ENCODE measurements at regions not wholly inside any gene's neighbourhood (a gene's known extent, or its start where the extent isn't known, plus 50 kb on each side); places are given as distances from the start of the nearest gene placed in this dataset.
A peak's percentile ranks its signal among the peaks of the same experiment; 100 is the strongest.

DNA sequence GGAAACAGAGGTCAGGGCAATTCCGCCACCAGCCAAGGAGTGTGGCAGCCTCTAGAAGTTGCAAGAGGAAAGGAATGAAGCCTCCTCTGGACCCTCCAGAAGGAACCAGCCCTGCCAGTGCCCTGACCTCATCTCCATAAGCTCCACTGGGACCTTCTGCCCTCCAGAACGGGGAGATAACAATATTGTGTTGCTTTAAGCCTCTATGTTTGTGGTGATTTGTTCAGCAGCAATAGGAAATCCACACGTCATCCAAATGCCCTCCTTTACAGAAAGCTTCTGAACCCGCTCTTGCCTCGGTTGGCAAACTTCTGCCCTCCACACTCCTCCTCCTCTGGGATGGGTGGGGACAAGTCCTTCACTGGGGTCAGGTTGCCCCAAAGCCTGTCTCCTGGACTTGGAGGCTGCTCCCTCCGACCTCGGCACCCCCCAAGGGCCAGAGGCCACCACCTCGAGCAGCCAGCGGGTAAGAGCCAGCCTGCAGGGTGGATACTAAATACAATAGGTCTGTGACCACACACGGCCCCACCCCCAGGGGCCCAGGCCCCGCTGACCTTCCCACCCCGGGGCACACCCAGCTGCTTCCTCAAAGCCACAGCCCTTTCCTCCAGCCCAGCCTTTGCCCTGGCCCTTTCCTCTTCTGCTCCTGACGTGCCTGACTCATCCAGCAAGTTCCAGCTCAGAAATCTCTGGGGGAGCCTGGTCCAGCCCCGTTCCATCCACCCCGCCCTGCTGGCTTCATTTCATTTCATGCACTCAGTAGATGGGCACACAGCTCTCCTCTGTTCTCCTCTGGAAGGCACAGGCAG, 58.7 kb upstream of the NCOR2 start:
- TF ChIP-seq ISL1 (CRISPR knock-in tag; IDR thresholded peaks at IDR 0.05), result no peak
- no peak for TF ChIP-seq TCF4 (CRISPR knock-in tag; IDR thresholded peaks at IDR 0.05; ENCODE audit: borderline replicate concordance)
- no peak for TF ChIP-seq TSHZ2 (CRISPR knock-in tag; IDR thresholded peaks at IDR 0.05)
- no peak for TF ChIP-seq OSR1 (CRISPR knock-in tag; IDR thresholded peaks at IDR 0.05)
- no peak for TF ChIP-seq ZFP3 (CRISPR knock-in tag; IDR thresholded peaks at IDR 0.05)
- no peak for TF ChIP-seq ZNF70 (CRISPR knock-in tag; IDR thresholded peaks at IDR 0.05)
- TF ChIP-seq, protein P1, sequence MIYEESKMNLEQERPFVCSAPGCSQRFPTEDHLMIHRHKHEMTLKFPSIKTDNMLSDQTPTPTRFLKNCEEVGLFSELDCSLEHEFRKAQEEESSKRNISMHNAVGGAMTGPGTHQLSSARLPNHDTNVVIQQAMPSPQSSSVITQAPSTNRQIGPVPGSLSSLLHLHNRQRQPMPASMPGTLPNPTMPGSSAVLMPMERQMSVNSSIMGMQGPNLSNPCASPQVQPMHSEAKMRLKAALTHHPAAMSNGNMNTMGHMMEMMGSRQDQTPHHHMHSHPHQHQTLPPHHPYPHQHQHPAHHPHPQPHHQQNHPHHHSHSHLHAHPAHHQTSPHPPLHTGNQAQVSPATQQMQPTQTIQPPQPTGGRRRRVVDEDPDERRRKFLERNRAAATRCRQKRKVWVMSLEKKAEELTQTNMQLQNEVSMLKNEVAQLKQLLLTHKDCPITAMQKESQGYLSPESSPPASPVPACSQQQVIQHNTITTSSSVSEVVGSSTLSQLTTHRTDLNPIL (CRISPR knock-in tag; IDR thresholded peaks at IDR 0.05; ENCODE audit: low read depth), result no peak
- no peak for TF ChIP-seq ZFP30 (CRISPR knock-in tag; IDR thresholded peaks at IDR 0.05)
- TF ChIP-seq TOX (CRISPR knock-in tag; IDR thresholded peaks at IDR 0.05; ENCODE audit: borderline replicate concordance), result no peak
- TF ChIP-seq ESRRG (CRISPR knock-in tag; IDR thresholded peaks at IDR 0.05), result no peak
- no peak for TF ChIP-seq ZNF8 (CRISPR knock-in tag; IDR thresholded peaks at IDR 0.05)
- TF ChIP-seq CSDC2 (CRISPR knock-in tag; IDR thresholded peaks at IDR 0.05), result no peak
- no peak for TF ChIP-seq PATZ1 (CRISPR knock-in tag; IDR thresholded peaks at IDR 0.05; ENCODE audit: borderline replicate concordance)
- TF ChIP-seq BACH2 (CRISPR knock-in tag; IDR thresholded peaks at IDR 0.05; ENCODE audit: borderline replicate concordance), result no peak
- no peak for TF ChIP-seq SNAI2 (CRISPR knock-in tag; IDR thresholded peaks at IDR 0.05)
- TF ChIP-seq ZNF565 (CRISPR knock-in tag; conservative IDR thresholded peaks at IDR 0.05; ENCODE audit: low read depth), result no peak
- TF ChIP-seq, protein P2, sequence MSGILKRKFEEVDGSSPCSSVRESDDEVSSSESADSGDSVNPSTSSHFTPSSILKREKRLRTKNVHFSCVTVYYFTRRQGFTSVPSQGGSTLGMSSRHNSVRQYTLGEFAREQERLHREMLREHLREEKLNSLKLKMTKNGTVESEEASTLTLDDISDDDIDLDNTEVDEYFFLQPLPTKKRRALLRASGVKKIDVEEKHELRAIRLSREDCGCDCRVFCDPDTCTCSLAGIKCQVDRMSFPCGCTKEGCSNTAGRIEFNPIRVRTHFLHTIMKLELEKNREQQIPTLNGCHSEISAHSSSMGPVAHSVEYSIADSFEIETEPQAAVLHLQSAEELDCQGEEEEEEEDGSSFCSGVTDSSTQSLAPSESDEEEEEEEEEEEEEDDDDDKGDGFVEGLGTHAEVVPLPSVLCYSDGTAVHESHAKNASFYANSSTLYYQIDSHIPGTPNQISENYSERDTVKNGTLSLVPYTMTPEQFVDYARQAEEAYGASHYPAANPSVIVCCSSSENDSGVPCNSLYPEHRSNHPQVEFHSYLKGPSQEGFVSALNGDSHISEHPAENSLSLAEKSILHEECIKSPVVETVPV (CRISPR knock-in tag; IDR thresholded peaks at IDR 0.05), result no peak
- ATAC-seq, result peak; percentile 84

DNA sequence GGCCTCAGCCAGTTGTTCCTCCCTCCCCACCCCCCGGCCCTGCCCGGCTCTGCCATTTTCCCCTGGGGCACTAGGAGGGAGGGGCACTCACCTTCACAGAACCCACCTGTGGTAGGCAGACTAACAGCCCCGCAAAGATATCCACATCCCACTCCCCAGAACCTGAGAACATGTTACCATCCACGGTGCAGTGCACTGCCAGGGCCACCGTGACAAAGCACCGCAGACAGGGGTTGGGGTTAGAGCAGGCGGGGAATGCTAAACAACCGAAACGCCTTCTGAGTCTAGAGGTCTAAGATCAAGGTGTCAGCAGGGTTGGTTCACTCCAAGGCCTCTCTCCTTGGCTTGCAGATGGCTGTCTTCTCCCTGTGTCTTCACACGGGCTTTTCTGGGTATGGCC, 57.4 kb upstream of the NCOR2 start:
- no peak for TF ChIP-seq ISL1 (CRISPR knock-in tag; IDR thresholded peaks at IDR 0.05)
- TF ChIP-seq CSDC2 (CRISPR knock-in tag; IDR thresholded peaks at IDR 0.05), result no peak
- no peak for TF ChIP-seq ESRRG (CRISPR knock-in tag; IDR thresholded peaks at IDR 0.05)
- TF ChIP-seq RARB (CRISPR knock-in tag; IDR thresholded peaks at IDR 0.05), result no peak
- TF ChIP-seq SNAI2 (CRISPR knock-in tag; IDR thresholded peaks at IDR 0.05), result no peak
- no peak for TF ChIP-seq ZNF565 (CRISPR knock-in tag; conservative IDR thresholded peaks at IDR 0.05; ENCODE audit: low read depth)
- no peak for TF ChIP-seq OSR1 (CRISPR knock-in tag; IDR thresholded peaks at IDR 0.05)
- no peak for TF ChIP-seq TOX (CRISPR knock-in tag; IDR thresholded peaks at IDR 0.05; ENCODE audit: borderline replicate concordance)
- no peak for TF ChIP-seq ZNF8 (CRISPR knock-in tag; IDR thresholded peaks at IDR 0.05)
- TF ChIP-seq TCF4 (CRISPR knock-in tag; IDR thresholded peaks at IDR 0.05; ENCODE audit: borderline replicate concordance), result no peak
- TF ChIP-seq POU6F1 (CRISPR knock-in tag; IDR thresholded peaks at IDR 0.05; ENCODE audit: borderline replicate concordance, low read depth), result no peak
- TF ChIP-seq PPARA (CRISPR knock-in tag; IDR thresholded peaks at IDR 0.05; ENCODE audit: borderline replicate concordance), result no peak
- TF ChIP-seq PATZ1 (CRISPR knock-in tag; IDR thresholded peaks at IDR 0.05; ENCODE audit: borderline replicate concordance), result no peak
- TF ChIP-seq, protein P1 (CRISPR knock-in tag; IDR thresholded peaks at IDR 0.05; ENCODE audit: low read depth), result no peak
- TF ChIP-seq, protein P2 (CRISPR knock-in tag; IDR thresholded peaks at IDR 0.05), result no peak
- no peak for TF ChIP-seq ARNTL (CRISPR knock-in tag; IDR thresholded peaks at IDR 0.05; ENCODE audit: borderline replicate concordance, low read depth)
- no peak for TF ChIP-seq ZFP30 (CRISPR knock-in tag; IDR thresholded peaks at IDR 0.05)
- no peak for TF ChIP-seq BACH2 (CRISPR knock-in tag; IDR thresholded peaks at IDR 0.05; ENCODE audit: borderline replicate concordance)
- no peak for ATAC-seq

All from SK-N-SH treated with all-trans-retinoic acid at 6 μM for 48 hours (cell line).